Caco-2 (cell line): ENCODE measurements at regions not wholly inside any gene's neighbourhood (a gene's known extent, or its start where the extent isn't known, plus 50 kb on each side); places are given as distances from the start of the nearest gene placed in this dataset.

ENCODE experiments used
- BruUV-seq: library from RNA; stranded (reverse); fragments of 400-500 nt; replicated peaks from 2 replicates; lab custom pipeline; 2021; lab: Mats Ljungman, UMichigan
- CTCF ChIA-PET: fragments of 300-600 bp; sonication (Branson Sonifier 250); formaldehyde crosslinking; loops from one replicate; lab custom pipeline; 2022; ENCODE audit warnings: antibody characterized with exemption; lab: Charles Lee
- POLR2A ChIA-PET: fragments of 300-600 bp; sonication (Branson Sonifier 250); formaldehyde crosslinking; loops from one replicate; lab custom pipeline; 2022; ENCODE audit warnings: antibody characterized with exemption; lab: Charles Lee
- DNase-seq, 2 experiments: peaks; one replicate each; pipeline versions ENCODE4 v3.0.0 to v3.0.0-alpha.2; 2020 to 2022
- H3K27me3 ChIP-seq: replicated peaks from 2 replicates; pipeline ENCODE4 v1.6.0; 2011; ENCODE audit warnings: low read length; ENCODE audit not compliant: control insufficient read depth, insufficient read depth
- H3K36me3 ChIP-seq: 2 replicates; pipeline ENCODE4 v1.5.1; 2011; ENCODE audit warnings: low read length; ENCODE audit not compliant: control insufficient read depth, insufficient read depth
- H3K4me1 ChIP-seq: fragments of 250-450 bp; sonication (Bioruptor Pico); 2 replicates; pipeline ENCODE4 v1.5.1; 2020; ENCODE audit warnings: mild to moderate bottlenecking
- H3K4me3 ChIP-seq: 2 replicates; pipeline ENCODE4 v1.5.1; 2011; ENCODE audit warnings: low read depth, mild to moderate bottlenecking, control low read depth, low read length
- H3K9me3 ChIP-seq: fragments of 250-450 bp; sonication (Bioruptor Pico); 2 replicates; pipeline ENCODE4 v1.5.1; 2020; ENCODE audit warnings: mild to moderate bottlenecking, moderate library complexity
- H3K27ac Mint-ChIP-seq: one replicate; pipeline ENCODE4 v1.8.0; 2022; ENCODE audit warnings: mixed read lengths; ENCODE audit not compliant: unreplicated experiment
- H3K27me3 Mint-ChIP-seq: one replicate; pipeline ENCODE4 v1.8.0; 2022; ENCODE audit warnings: mixed read lengths; ENCODE audit not compliant: insufficient read depth, unreplicated experiment
- H3K36me3 Mint-ChIP-seq: one replicate; pipeline ENCODE4 v1.8.0; 2022; ENCODE audit warnings: mild to moderate bottlenecking, mixed read lengths; ENCODE audit not compliant: insufficient read depth, unreplicated experiment
- H3K4me1 Mint-ChIP-seq: one replicate; pipeline ENCODE4 v1.8.0; 2022; ENCODE audit warnings: low read depth, mixed read lengths; ENCODE audit not compliant: unreplicated experiment
- H3K4me3 Mint-ChIP-seq: one replicate; pipeline ENCODE4 v1.8.0; 2022; ENCODE audit warnings: mild to moderate bottlenecking, moderate library complexity, mixed read lengths; ENCODE audit not compliant: unreplicated experiment
- H3K9me3 Mint-ChIP-seq: one replicate; pipeline ENCODE4 v1.8.0; 2022; ENCODE audit warnings: mixed read lengths; ENCODE audit not compliant: unreplicated experiment
- intact Hi-C: fragments of 100-400 bp; cut with micrococcal nuclease; formaldehyde crosslinking; loops from one replicate; pipeline ENCODE4 v1.10.0; 2022; ENCODE audit not compliant: unreplicated experiment
- TF ChIP-seq, protein P1 (sequence below), 2 experiments: fragments of 200-600 bp in 1 of 2; IDR thresholded peaks; 1 replicate in 1 of 2; 2 replicates in 1 of 2; pipeline versions ENCODE4 v1.5.1 to v1.8.0; 2011 to 2022; ENCODE audit warnings: antibody characterized with exemption in 1 of 2, control low read depth in 1 of 2, inconsistent platforms in 1 of 2, low read depth in 1 of 2, low read length in 1 of 2, mild to moderate bottlenecking in 1 of 2, moderate library complexity in 1 of 2; ENCODE audit not compliant: insufficient read depth in 1 of 2, severe bottlenecking in 1 of 2, unreplicated experiment in 1 of 2

- Mint-ChIP-seq H3K27me3 (no peaks in the 10 kb centered on the region), H3K4me1 (peaks cover 16% of the 10 kb centered on the region), H3K36me3 (no peaks in the 10 kb centered on the region), H3K9me3 (no peaks in the 10 kb centered on the region), H3K27ac (no peak overlapping the region), H3K4me3 (no peak overlapping the region)
- Histone ChIP-seq H3K4me3 (no peak overlapping the region), H3K27me3 (no peaks in the 10 kb centered on the region), H3K9me3 (no peaks in the 10 kb centered on the region), H3K36me3 (no peaks in the 10 kb centered on the region), H3K4me1 (peaks cover 7% of the 10 kb centered on the region)
- TF ChIP-seq, protein P1, sequence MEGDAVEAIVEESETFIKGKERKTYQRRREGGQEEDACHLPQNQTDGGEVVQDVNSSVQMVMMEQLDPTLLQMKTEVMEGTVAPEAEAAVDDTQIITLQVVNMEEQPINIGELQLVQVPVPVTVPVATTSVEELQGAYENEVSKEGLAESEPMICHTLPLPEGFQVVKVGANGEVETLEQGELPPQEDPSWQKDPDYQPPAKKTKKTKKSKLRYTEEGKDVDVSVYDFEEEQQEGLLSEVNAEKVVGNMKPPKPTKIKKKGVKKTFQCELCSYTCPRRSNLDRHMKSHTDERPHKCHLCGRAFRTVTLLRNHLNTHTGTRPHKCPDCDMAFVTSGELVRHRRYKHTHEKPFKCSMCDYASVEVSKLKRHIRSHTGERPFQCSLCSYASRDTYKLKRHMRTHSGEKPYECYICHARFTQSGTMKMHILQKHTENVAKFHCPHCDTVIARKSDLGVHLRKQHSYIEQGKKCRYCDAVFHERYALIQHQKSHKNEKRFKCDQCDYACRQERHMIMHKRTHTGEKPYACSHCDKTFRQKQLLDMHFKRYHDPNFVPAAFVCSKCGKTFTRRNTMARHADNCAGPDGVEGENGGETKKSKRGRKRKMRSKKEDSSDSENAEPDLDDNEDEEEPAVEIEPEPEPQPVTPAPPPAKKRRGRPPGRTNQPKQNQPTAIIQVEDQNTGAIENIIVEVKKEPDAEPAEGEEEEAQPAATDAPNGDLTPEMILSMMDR (IDR thresholded peaks at IDR 0.05; ENCODE audit: insufficient read depth in 1 of 2, low read depth in 1 of 2, low read length in 1 of 2, severe bottlenecking in 1 of 2, unreplicated experiment in 1 of 2), result no peak
- POLR2A ChIA-PET, result no interaction called here
- no TSS peak for BruUV-seq
- intact Hi-C loops, result no loop called here
- CTCF ChIA-PET, result no interaction called here
- no peak for DNase-seq
Measured at GRCh38 chr5:85838781-85839180, 779.0 kb upstream of the COX7C start.

GRCh38 chr5:85841653-85842052 lies 776.1 kb upstream of the COX7C start:
- no peak overlapping the region for H3K4me3 Mint-ChIP-seq
- CTCF ChIA-PET, result no interaction called here
- no peaks in the 10 kb centered on the region for H3K27me3 Mint-ChIP-seq
- Histone ChIP-seq H3K4me1 (peaks cover 7% of the 10 kb centered on the region), H3K9me3 (0 out of 2 replicates have a peak, but pooled peaks cover 2% of the 10 kb centered on the region), H3K27me3 (no peaks in the 10 kb centered on the region), H3K36me3 (no peaks in the 10 kb centered on the region), H3K4me3 (no peak overlapping the region)
- POLR2A ChIA-PET, result no interaction called here
- peak in 1 of 2 experiments; percentile 6 for DNase-seq
- H3K9me3 Mint-ChIP-seq, result peaks cover 14% of the 10 kb centered on the region
- BruUV-seq, result no TSS peak
- peaks cover 12% of the 10 kb centered on the region for H3K4me1 Mint-ChIP-seq
- H3K36me3 Mint-ChIP-seq, result no peaks in the 10 kb centered on the region
- intact Hi-C loops, result loop anchor here (1.0 kb wide), 1 partner anchor 27 kb away; no protein-coding TSS in a partner anchor
- H3K27ac Mint-ChIP-seq, result no peak overlapping the region
- TF ChIP-seq, protein P1 (IDR thresholded peaks at IDR 0.05; ENCODE audit: insufficient read depth in 1 of 2, low read depth in 1 of 2, low read length in 1 of 2, severe bottlenecking in 1 of 2, unreplicated experiment in 1 of 2), result no peak

DNA sequence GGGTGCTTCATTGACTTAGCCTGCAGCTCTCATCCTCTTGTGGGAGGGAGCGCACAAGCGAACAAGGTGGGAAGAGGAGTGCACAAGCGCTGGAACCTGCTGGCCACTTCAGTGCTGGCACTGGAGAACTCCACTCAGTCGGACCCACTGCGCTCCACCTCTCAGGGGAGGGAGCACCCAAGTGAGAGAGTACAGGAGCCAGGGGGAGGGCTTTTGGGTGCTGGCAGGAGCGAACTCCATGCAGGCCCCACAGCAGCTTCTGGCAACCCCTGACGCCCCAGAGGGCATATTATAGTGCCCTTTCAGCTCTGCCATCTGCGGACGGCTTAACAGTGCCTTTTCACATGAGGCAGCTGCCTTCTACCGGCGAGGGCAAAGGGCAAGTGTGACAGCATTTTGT lies 774.2 kb upstream of the COX7C start:
- no TSS peak for BruUV-seq
- TF ChIP-seq, protein P1 (IDR thresholded peaks at IDR 0.05; ENCODE audit: insufficient read depth in 1 of 2, low read depth in 1 of 2, low read length in 1 of 2, severe bottlenecking in 1 of 2, unreplicated experiment in 1 of 2), result no peak

More for the DNA sequence above, 774.2 kb upstream of the COX7C start:
- no peak overlapping the region for H3K27ac Mint-ChIP-seq
- H3K36me3 Mint-ChIP-seq, result no peaks in the 10 kb centered on the region
- no peaks in the 10 kb centered on the region for H3K27me3 Mint-ChIP-seq
- H3K4me3 Mint-ChIP-seq, result no peak overlapping the region
- POLR2A ChIA-PET, result no interaction called here
- peaks cover 14% of the 10 kb centered on the region for H3K9me3 Mint-ChIP-seq
- Histone ChIP-seq H3K4me3 (no peak overlapping the region), H3K9me3 (0 out of 2 replicates have a peak, but pooled peaks cover 2% of the 10 kb centered on the region), H3K27me3 (no peaks in the 10 kb centered on the region), H3K36me3 (no peaks in the 10 kb centered on the region), H3K4me1 (peaks cover 7% of the 10 kb centered on the region)
- CTCF ChIA-PET, result no interaction called here
- no peak for DNase-seq
- peaks cover 12% of the 10 kb centered on the region for H3K4me1 Mint-ChIP-seq
- intact Hi-C loops, result no loop called here
